ENCODE measurements at regions not wholly inside any gene's neighbourhood (a gene's known extent, or its start where the extent isn't known, plus 50 kb on each side); places are given as distances from the start of the nearest gene placed in this dataset.

- no peak for FAIRE-seq
- TF ChIP-seq POLR2A (IDR thresholded peaks at IDR 0.05; ENCODE audit: low read depth, low read length): no peak
These were observed 396.4 kb downstream of the METTL15 start for GRCh38 chr11:28504555-28505110.

GRCh38 chr11:28495333-28495732 lies 387.1 kb downstream of the METTL15 start:
- TF ChIP-seq POLR2A (IDR thresholded peaks at IDR 0.05; ENCODE audit: low read depth, low read length): no peak
- DNase-seq (ENCODE audit: insufficient read length, low spot score): no peak
- FAIRE-seq: no peak

More at GRCh38 chr11:28504555-28505110, 396.4 kb downstream of the METTL15 start:
- no peak for DNase-seq (ENCODE audit: insufficient read length, low spot score)

GRCh38 chr11:28491431-28491830 lies 383.2 kb downstream of the METTL15 start:
- no peak for FAIRE-seq
- DNase-seq (ENCODE audit: insufficient read length, low spot score): no peak
- TF ChIP-seq POLR2A (IDR thresholded peaks at IDR 0.05; ENCODE audit: low read depth, low read length): no peak

GRCh38 chr11:28490773-28491382 lies 382.7 kb downstream of the METTL15 start:
- FAIRE-seq (no peak), DNase-seq (ENCODE audit: insufficient read length, low spot score) (no peak)
- TF ChIP-seq POLR2A (IDR thresholded peaks at IDR 0.05; ENCODE audit: low read depth, low read length): no peak

- no peak for TF ChIP-seq POLR2A (IDR thresholded peaks at IDR 0.05; ENCODE audit: low read depth, low read length)
- DNase-seq (ENCODE audit: insufficient read length, low spot score) (no peak), FAIRE-seq (no peak)
These were observed 380.1 kb downstream of the METTL15 start for GRCh38 chr11:28488336-28488735.

GRCh38 chr11:28483072-28483867 lies 375.1 kb downstream of the METTL15 start:
- FAIRE-seq: no peak
- DNase-seq (ENCODE audit: insufficient read length, low spot score): no peak
- TF ChIP-seq POLR2A (IDR thresholded peaks at IDR 0.05; ENCODE audit: low read depth, low read length): no peak

- FAIRE-seq (no peak), DNase-seq (ENCODE audit: insufficient read length, low spot score) (no peak)
- no peak for TF ChIP-seq POLR2A (IDR thresholded peaks at IDR 0.05; ENCODE audit: low read depth, low read length)
These were observed 374.5 kb downstream of the METTL15 start for GRCh38 chr11:28482666-28483065.

GRCh38 chr11:28481616-28482480 lies 373.7 kb downstream of the METTL15 start:
- FAIRE-seq (no peak), DNase-seq (ENCODE audit: insufficient read length, low spot score) (no peak)
- no peak for TF ChIP-seq POLR2A (IDR thresholded peaks at IDR 0.05; ENCODE audit: low read depth, low read length)

- TF ChIP-seq POLR2A (IDR thresholded peaks at IDR 0.05; ENCODE audit: low read depth, low read length): no peak
- no peak for DNase-seq (ENCODE audit: insufficient read length, low spot score)
- FAIRE-seq: no peak
These were observed 372.2 kb downstream of the METTL15 start for GRCh38 chr11:28480406-28480805.

- no peak for DNase-seq (ENCODE audit: insufficient read length, low spot score)
- FAIRE-seq: no peak
- TF ChIP-seq POLR2A (IDR thresholded peaks at IDR 0.05; ENCODE audit: low read depth, low read length): no peak
These were observed 368.7 kb downstream of the METTL15 start for GRCh38 chr11:28476864-28477263.

- no peak for DNase-seq (ENCODE audit: insufficient read length, low spot score)
- no peak for FAIRE-seq
- no peak for TF ChIP-seq POLR2A (IDR thresholded peaks at IDR 0.05; ENCODE audit: low read depth, low read length)
These were observed 367.9 kb downstream of the METTL15 start for GRCh38 chr11:28476049-28476448.

GRCh38 chr11:28472904-28473303 lies 364.7 kb downstream of the METTL15 start:
- DNase-seq (ENCODE audit: insufficient read length, low spot score) (no peak), FAIRE-seq (no peak)
- no peak for TF ChIP-seq POLR2A (IDR thresholded peaks at IDR 0.05; ENCODE audit: low read depth, low read length)

GRCh38 chr11:28471537-28471936 lies 363.3 kb downstream of the METTL15 start:
- DNase-seq (ENCODE audit: insufficient read length, low spot score) (no peak), FAIRE-seq (no peak)
- no peak for TF ChIP-seq POLR2A (IDR thresholded peaks at IDR 0.05; ENCODE audit: low read depth, low read length)

GRCh38 chr11:28470180-28470579 lies 362.0 kb downstream of the METTL15 start:
- no peak for TF ChIP-seq POLR2A (IDR thresholded peaks at IDR 0.05; ENCODE audit: low read depth, low read length)
- FAIRE-seq: no peak
- no peak for DNase-seq (ENCODE audit: insufficient read length, low spot score)

All from H54 (cell line).